HCT116 (cell line): ENCODE measurements at regions not wholly inside any gene's neighbourhood (a gene's known extent, or its start where the extent isn't known, plus 50 kb on each side); places are given as distances from the start of the nearest gene placed in this dataset.
A peak's percentile ranks its signal among the peaks of the same experiment; 100 is the strongest.

Experiments
- ATAC-seq: fragments of 200-7000 bp; cut with Tn5 transposase; 2 replicates; pipeline ENCODE4 v1.9.1; 2020; ENCODE audit warnings: mild to moderate bottlenecking, moderate library complexity
- BruUV-seq: library from RNA; stranded (reverse); fragments of 400-500 nt; replicated peaks from 2 replicates; lab custom pipeline; 2021; lab: Mats Ljungman, UMichigan
- CTCF ChIA-PET: fragments of 300-600 bp; sonication (Branson Sonifier 250); formaldehyde crosslinking; loops from one replicate; lab custom pipeline; 2021; ENCODE audit warnings: antibody characterized with exemption; lab: Charles Lee
- POLR2A ChIA-PET: fragments of 300-600, 350-600 bp; sonication (Branson Sonifier 250); formaldehyde crosslinking; loops from one replicate; lab custom pipeline; 2021; ENCODE audit warnings: antibody characterized with exemption; lab: Charles Lee
- RAD21 ChIA-PET, 2 experiments: fragments of 300-600 bp; sonication (Branson Sonifier 250); formaldehyde crosslinking; loops; one replicate each; lab custom pipeline; 2023; ENCODE audit warnings: low total read pairs in 2 of 2; ENCODE audit not compliant: uncharacterized antibody in 2 of 2, unreplicated experiment in 2 of 2, low non-redundant PET in 1 of 2; lab: Charles Lee
- DNase-seq: peaks from one replicate; pipeline ENCODE4 v3.0.0-alpha.2; 2010; ENCODE audit warnings: low read depth, low spot score
- H2AFZ ChIP-seq: fragments of 200-600 bp; shearing (Covaris generic), sonication (generic); 2 replicates; pipeline ENCODE4 v1.6.1; 2017; ENCODE audit warnings: low read depth, mixed run types, mixed read lengths, antibody characterized with exemption, low read length; ENCODE audit not compliant: poor library complexity, severe bottlenecking
- H3K27ac ChIP-seq: 2 replicates; pipeline ENCODE4 v1.5.1; 2012; ENCODE audit warnings: low read depth, low read length
- H3K27me3 ChIP-seq: fragments of 200-600 bp; sonication (generic); 2 replicates; pipeline ENCODE4 v1.6.1; 2016; ENCODE audit warnings: mixed run types, low read length, mixed read lengths; ENCODE audit not compliant: insufficient read depth
- H3K36me3 ChIP-seq, 2 experiments: fragments of 200-500 bp in 1 of 2; fragments of 200-600 bp in 1 of 2; sonication (Bioruptor generic) in 1 of 2; sonication (generic) in 1 of 2; 2 replicates each; pipeline versions ENCODE4 v1.5.1 to v1.6.1; 2014 to 2016; ENCODE audit warnings: low read length in 2 of 2, inconsistent platforms in 1 of 2, mixed read lengths in 1 of 2, mixed run types in 1 of 2; ENCODE audit not compliant: insufficient read depth in 2 of 2, control insufficient read depth in 1 of 2
- H3K4me1 ChIP-seq, 2 experiments: fragments of 200-600 bp in 1 of 2; sonication (generic) in 1 of 2; 2 replicates each; pipeline versions ENCODE4 v1.5.1 to v1.6.1; 2012 to 2017; ENCODE audit warnings: low read length in 2 of 2, inconsistent platforms in 1 of 2, mild to moderate bottlenecking in 1 of 2, mixed read lengths in 1 of 2, mixed run types in 1 of 2, moderate library complexity in 1 of 2; ENCODE audit not compliant: insufficient read depth in 2 of 2, control insufficient read depth in 1 of 2
- H3K4me2 ChIP-seq: fragments of 200-600 bp; sonication (generic); 2 replicates; pipeline ENCODE4 v1.6.1; 2017; ENCODE audit warnings: mixed run types, low read length, mixed read lengths
- H3K4me3 ChIP-seq, 2 experiments: fragments of 200-600 bp in 1 of 2; sonication (generic) in 1 of 2; replicated peaks in 1 of 2; 2 replicates each; pipeline ENCODE4 v1.5.1; 2011 to 2016; ENCODE audit warnings: low read length in 2 of 2, control low read depth in 1 of 2, low read depth in 1 of 2, mild to moderate bottlenecking in 1 of 2, mixed read lengths in 1 of 2, mixed run types in 1 of 2
- H3K79me2 ChIP-seq: fragments of 200-600 bp; sonication (generic); 2 replicates; pipeline ENCODE4 v1.6.1; 2017; ENCODE audit warnings: mild to moderate bottlenecking, mixed run types, low read length, moderate library complexity, mixed read lengths; ENCODE audit not compliant: insufficient read depth
- H3K9ac ChIP-seq: fragments of 200-600 bp; sonication (generic); 2 replicates; pipeline ENCODE4 v1.6.1; 2016; ENCODE audit warnings: low read length, mixed read lengths
- H3K9me2 ChIP-seq: fragments of 200-600 bp; sonication (generic), shearing (Covaris generic); 2 replicates; pipeline ENCODE4 v1.6.1; 2017; ENCODE audit warnings: mixed run types, mild to moderate bottlenecking, moderate library complexity; ENCODE audit not compliant: insufficient read depth
- H3K9me3 ChIP-seq, 2 experiments: fragments of 200-500 bp in 1 of 2; fragments of 200-600 bp in 1 of 2; sonication (Bioruptor generic) in 1 of 2; sonication (generic) in 1 of 2; 2 replicates each; pipeline ENCODE4 v1.6.1; 2014 to 2017; ENCODE audit warnings: low read length in 2 of 2, mixed read lengths in 2 of 2, inconsistent platforms in 1 of 2, low read depth in 1 of 2, mild to moderate bottlenecking in 1 of 2, mixed run types in 1 of 2, moderate library complexity in 1 of 2; ENCODE audit not compliant: control insufficient read depth in 1 of 2, insufficient read depth in 1 of 2
- H4K20me1 ChIP-seq: fragments of 200-600 bp; sonication (generic), shearing (Covaris generic); 2 replicates; pipeline ENCODE4 v1.6.1; 2017; ENCODE audit warnings: mixed run types, mild to moderate bottlenecking, moderate library complexity; ENCODE audit not compliant: insufficient read depth
- CBX3 ChIP-seq: IDR thresholded peaks from 2 replicates; pipeline ENCODE4 v1.6.1; 2012; ENCODE audit warnings: low read depth
- CEBPB ChIP-seq: IDR thresholded peaks from 2 replicates; pipeline ENCODE4 v1.6.1; 2012; ENCODE audit warnings: low read depth
- EGR1 ChIP-seq: IDR thresholded peaks from 2 replicates; pipeline ENCODE4 v1.6.1; 2012; ENCODE audit warnings: low read depth
- ELF1 ChIP-seq: IDR thresholded peaks from 2 replicates; pipeline ENCODE4 v1.6.1; 2012; ENCODE audit warnings: low read depth, borderline replicate concordance
- EZH2 ChIP-seq: fragments of 200-600 bp; sonication (generic); IDR thresholded peaks from 2 replicates; pipeline ENCODE4 v1.6.1; 2017; ENCODE audit warnings: antibody characterized with exemption, mixed run types
- EZH2phosphoT487 ChIP-seq: fragments of 200-600 bp; IDR thresholded peaks from 2 replicates; pipeline ENCODE4 v1.6.1; 2018; ENCODE audit warnings: antibody characterized with exemption, borderline replicate concordance
- FOSL1 ChIP-seq: IDR thresholded peaks from 2 replicates; pipeline ENCODE4 v1.6.1; 2012; ENCODE audit warnings: low read depth
- JUND ChIP-seq: IDR thresholded peaks from 2 replicates; pipeline ENCODE4 v1.6.1; 2012
- POLR2A ChIP-seq: IDR thresholded peaks from 2 replicates; pipeline ENCODE4 v1.7.0; 2011; ENCODE audit warnings: borderline replicate concordance; ENCODE audit not compliant: insufficient read depth, insufficient read length; ENCODE audit errors: extremely low read depth
- POLR2AphosphoS5 ChIP-seq: IDR thresholded peaks from 2 replicates; pipeline ENCODE4 v1.6.1; 2011; ENCODE audit warnings: mild to moderate bottlenecking, low read depth, low read length, moderate library complexity
- RAD21 ChIP-seq: IDR thresholded peaks from 2 replicates; pipeline ENCODE4 v1.6.1; 2012; ENCODE audit warnings: low read depth, mild to moderate bottlenecking
- REST ChIP-seq: IDR thresholded peaks from 2 replicates; pipeline ENCODE4 v1.6.1; 2012; ENCODE audit warnings: low read depth
- SIN3A ChIP-seq: IDR thresholded peaks from 2 replicates; pipeline ENCODE4 v1.6.1; 2012; ENCODE audit warnings: low read depth
- SP1 ChIP-seq: IDR thresholded peaks from 2 replicates; pipeline ENCODE4 v1.6.1; 2012; ENCODE audit warnings: low read depth
- SRF ChIP-seq: IDR thresholded peaks from 2 replicates; pipeline ENCODE4 v1.6.1; 2012; ENCODE audit warnings: low read depth
- TCF7L2 ChIP-seq: IDR thresholded peaks from 2 replicates; pipeline ENCODE4 v1.7.0; 2011; ENCODE audit warnings: borderline replicate concordance, inconsistent platforms; ENCODE audit not compliant: insufficient read depth, insufficient read length; ENCODE audit errors: extremely low read depth
- YY1 ChIP-seq: IDR thresholded peaks from 2 replicates; pipeline ENCODE4 v1.6.1; 2011; ENCODE audit warnings: low read length, low read depth, moderate library complexity, mild to moderate bottlenecking; ENCODE audit not compliant: insufficient replicate concordance; ENCODE audit errors: extremely low read depth
- ZFX ChIP-seq: fragments of 450-650 bp; IDR thresholded peaks from 2 replicates; pipeline ENCODE4 v1.6.1; 2017
- ZNF274 ChIP-seq: fragments of 200-500 bp; sonication (Bioruptor generic); IDR thresholded peaks from 2 replicates; pipeline ENCODE4 v1.6.1; 2014; ENCODE audit warnings: mild to moderate bottlenecking, low read depth, low read length, inconsistent platforms
- intact Hi-C: fragments of 100-400 bp; cut with micrococcal nuclease; formaldehyde crosslinking; loops from 2 replicates; pipeline ENCODE4 v1.10.0; 2022
- TF ChIP-seq, protein P1 (sequence below): IDR thresholded peaks from 2 replicates; pipeline ENCODE4 v1.6.1; 2011; ENCODE audit warnings: mild to moderate bottlenecking, low read length, moderate library complexity; ENCODE audit not compliant: insufficient replicate concordance; ENCODE audit errors: extremely low read depth
- TF ChIP-seq, protein P2 (sequence below), 3 experiments: fragments of 200-600 bp in 1 of 3; sonication (generic) in 1 of 3; IDR thresholded peaks in 2 of 3; conservative IDR thresholded peaks in 1 of 3; 2 replicates each; pipeline ENCODE4 v1.5.1; 2012 to 2017; ENCODE audit warnings: low read depth in 2 of 3, low read length in 2 of 3, antibody characterized with exemption in 1 of 3, borderline replicate concordance in 1 of 3, control low read depth in 1 of 3, mild to moderate bottlenecking in 1 of 3, mixed read lengths in 1 of 3, mixed run types in 1 of 3, moderate library complexity in 1 of 3; ENCODE audit not compliant: insufficient read depth in 1 of 3

DNA sequence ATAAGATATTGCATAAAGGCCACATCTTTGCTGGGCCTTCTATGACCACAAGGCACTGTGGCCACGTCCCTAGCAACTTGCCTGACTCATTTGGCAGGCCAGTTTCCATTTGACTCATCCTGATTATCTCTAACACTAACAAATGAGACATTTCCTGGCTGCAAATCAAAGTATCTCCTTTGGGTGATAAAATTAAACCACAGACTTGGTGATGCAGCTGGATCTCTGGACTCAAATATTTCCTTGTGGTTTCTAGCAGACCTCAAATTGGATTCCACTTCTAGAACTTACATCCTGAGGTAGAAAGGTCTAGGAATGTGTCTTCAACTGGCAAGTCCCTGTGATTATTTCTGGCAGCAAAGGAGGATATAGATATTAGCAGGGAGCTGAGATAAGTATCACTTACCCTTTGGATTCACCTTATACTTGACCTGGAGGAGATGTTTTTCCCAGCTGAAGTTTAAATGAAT is 167.9 kb upstream of the NXPH2 start:
- H3K9ac ChIP-seq: peak overlapping the region; percentile 31; the same call in 1 of the 2 replicates
- H3K36me3 ChIP-seq: no peaks in the 10 kb centered on the region
- peaks cover 27 to 44% of the 10 kb centered on the region in 2 experiments for H3K4me1 ChIP-seq
- H3K27me3 ChIP-seq: peaks cover 30% of the 10 kb centered on the region
- no peaks in the 10 kb centered on the region for H3K9me2 ChIP-seq
- H3K4me2 ChIP-seq: peak overlapping the region; percentile 58
- no peak overlapping the region for H2AFZ ChIP-seq
- no peaks in the 10 kb centered on the region for H3K79me2 ChIP-seq
- ChIA-PET RAD21 (no interaction called here), POLR2A (no interaction called here), CTCF (interaction anchor here (1.8 kb wide), 1 partner anchor 84 kb away, joined by 6 read pairs; no protein-coding TSS in a partner anchor)
- H4K20me1 ChIP-seq: no peaks in the 10 kb centered on the region
- no TSS peak for BruUV-seq
- peak overlapping the region in 1 of 2 experiments; percentile 11; a peak in 1 of 4 replicates for H3K4me3 ChIP-seq
- H3K9me3 ChIP-seq: no peaks in the 10 kb centered on the region
- intact Hi-C loops: no loop called here
- H3K27ac ChIP-seq: peak overlapping the region; percentile 30; the same call in 1 of the 2 replicates
- DNase-seq: peak; percentile 97
- ATAC-seq: peak; percentile 82
- TF ChIP-seq SIN3A: peak; percentile 97
- no peak for TF ChIP-seq EZH2phosphoT487
- TF ChIP-seq RAD21: peak; percentile 33; the same call in 1 of the 2 replicates
- peak; percentile 75 for TF ChIP-seq TCF7L2
- peak; percentile 97 for TF ChIP-seq CBX3
- TF ChIP-seq, protein P1, sequence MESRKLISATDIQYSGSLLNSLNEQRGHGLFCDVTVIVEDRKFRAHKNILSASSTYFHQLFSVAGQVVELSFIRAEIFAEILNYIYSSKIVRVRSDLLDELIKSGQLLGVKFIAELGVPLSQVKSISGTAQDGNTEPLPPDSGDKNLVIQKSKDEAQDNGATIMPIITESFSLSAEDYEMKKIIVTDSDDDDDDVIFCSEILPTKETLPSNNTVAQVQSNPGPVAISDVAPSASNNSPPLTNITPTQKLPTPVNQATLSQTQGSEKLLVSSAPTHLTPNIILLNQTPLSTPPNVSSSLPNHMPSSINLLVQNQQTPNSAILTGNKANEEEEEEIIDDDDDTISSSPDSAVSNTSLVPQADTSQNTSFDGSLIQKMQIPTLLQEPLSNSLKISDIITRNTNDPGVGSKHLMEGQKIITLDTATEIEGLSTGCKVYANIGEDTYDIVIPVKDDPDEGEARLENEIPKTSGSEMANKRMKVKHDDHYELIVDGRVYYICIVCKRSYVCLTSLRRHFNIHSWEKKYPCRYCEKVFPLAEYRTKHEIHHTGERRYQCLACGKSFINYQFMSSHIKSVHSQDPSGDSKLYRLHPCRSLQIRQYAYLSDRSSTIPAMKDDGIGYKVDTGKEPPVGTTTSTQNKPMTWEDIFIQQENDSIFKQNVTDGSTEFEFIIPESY: peak; percentile 80
- TF ChIP-seq POLR2AphosphoS5: peak; percentile 80
- TF ChIP-seq, protein P2, sequence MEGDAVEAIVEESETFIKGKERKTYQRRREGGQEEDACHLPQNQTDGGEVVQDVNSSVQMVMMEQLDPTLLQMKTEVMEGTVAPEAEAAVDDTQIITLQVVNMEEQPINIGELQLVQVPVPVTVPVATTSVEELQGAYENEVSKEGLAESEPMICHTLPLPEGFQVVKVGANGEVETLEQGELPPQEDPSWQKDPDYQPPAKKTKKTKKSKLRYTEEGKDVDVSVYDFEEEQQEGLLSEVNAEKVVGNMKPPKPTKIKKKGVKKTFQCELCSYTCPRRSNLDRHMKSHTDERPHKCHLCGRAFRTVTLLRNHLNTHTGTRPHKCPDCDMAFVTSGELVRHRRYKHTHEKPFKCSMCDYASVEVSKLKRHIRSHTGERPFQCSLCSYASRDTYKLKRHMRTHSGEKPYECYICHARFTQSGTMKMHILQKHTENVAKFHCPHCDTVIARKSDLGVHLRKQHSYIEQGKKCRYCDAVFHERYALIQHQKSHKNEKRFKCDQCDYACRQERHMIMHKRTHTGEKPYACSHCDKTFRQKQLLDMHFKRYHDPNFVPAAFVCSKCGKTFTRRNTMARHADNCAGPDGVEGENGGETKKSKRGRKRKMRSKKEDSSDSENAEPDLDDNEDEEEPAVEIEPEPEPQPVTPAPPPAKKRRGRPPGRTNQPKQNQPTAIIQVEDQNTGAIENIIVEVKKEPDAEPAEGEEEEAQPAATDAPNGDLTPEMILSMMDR (IDR thresholded peaks at IDR 0.05 in 2 of 3, conservative IDR thresholded peaks at IDR 0.05 in 1 of 3; ENCODE audit: borderline replicate concordance in 1 of 3, insufficient read depth in 1 of 3, low read depth in 2 of 3, low read length in 2 of 3): no peak
- TF ChIP-seq SRF: peak; percentile 86
- peak; percentile 99 for TF ChIP-seq FOSL1
- no peak for TF ChIP-seq ZNF274
- peak; percentile 95 for TF ChIP-seq CEBPB
- TF ChIP-seq JUND: peak; percentile 99
- TF ChIP-seq POLR2A: no peak
- TF ChIP-seq EGR1: peak; percentile 62; the same call in 1 of the 2 replicates
- TF ChIP-seq SP1: peak; percentile 98
- TF ChIP-seq EZH2: no peak
- TF ChIP-seq ZFX: no peak
- 0 out of 2 replicates have a peak, but pooled peaks have one; percentile 30 for TF ChIP-seq ELF1
- no peak for TF ChIP-seq REST
- TF ChIP-seq YY1: peak; percentile 34
